GM12864 (cell line): ENCODE measurements at regions not wholly inside any gene's neighbourhood (a gene's known extent, or its start where the extent isn't known, plus 50 kb on each side); places are given as distances from the start of the nearest gene placed in this dataset.
"Not testable (repeated sequence)": the region's sequence is repeated elsewhere in the genome, so short reads cannot be mapped to it uniquely, and the experiment has no call there.

ENCODE experiments used
- DNase-seq: peaks from one replicate; pipeline ENCODE4 v3.0.0-alpha.2; 2011; ENCODE audit warnings: low read depth
- H3K4me3 ChIP-seq: 2 replicates; pipeline ENCODE4 v1.5.1; 2011; ENCODE audit warnings: mild to moderate bottlenecking, low read depth, low read length, control low read depth
- TF ChIP-seq, protein P1 (sequence below): IDR thresholded peaks from 2 replicates; pipeline ENCODE4 v1.5.1; 2011; ENCODE audit warnings: low read depth, mild to moderate bottlenecking, moderate library complexity, low read length, control low read depth, inconsistent platforms; ENCODE audit errors: missing control alignments

- H3K4me3 ChIP-seq, result no peak overlapping the region
- no peak for DNase-seq
- TF ChIP-seq, protein P1, sequence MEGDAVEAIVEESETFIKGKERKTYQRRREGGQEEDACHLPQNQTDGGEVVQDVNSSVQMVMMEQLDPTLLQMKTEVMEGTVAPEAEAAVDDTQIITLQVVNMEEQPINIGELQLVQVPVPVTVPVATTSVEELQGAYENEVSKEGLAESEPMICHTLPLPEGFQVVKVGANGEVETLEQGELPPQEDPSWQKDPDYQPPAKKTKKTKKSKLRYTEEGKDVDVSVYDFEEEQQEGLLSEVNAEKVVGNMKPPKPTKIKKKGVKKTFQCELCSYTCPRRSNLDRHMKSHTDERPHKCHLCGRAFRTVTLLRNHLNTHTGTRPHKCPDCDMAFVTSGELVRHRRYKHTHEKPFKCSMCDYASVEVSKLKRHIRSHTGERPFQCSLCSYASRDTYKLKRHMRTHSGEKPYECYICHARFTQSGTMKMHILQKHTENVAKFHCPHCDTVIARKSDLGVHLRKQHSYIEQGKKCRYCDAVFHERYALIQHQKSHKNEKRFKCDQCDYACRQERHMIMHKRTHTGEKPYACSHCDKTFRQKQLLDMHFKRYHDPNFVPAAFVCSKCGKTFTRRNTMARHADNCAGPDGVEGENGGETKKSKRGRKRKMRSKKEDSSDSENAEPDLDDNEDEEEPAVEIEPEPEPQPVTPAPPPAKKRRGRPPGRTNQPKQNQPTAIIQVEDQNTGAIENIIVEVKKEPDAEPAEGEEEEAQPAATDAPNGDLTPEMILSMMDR, result no peak
Measured at GRCh38 chr1:38775175-38775845, 84.3 kb downstream of the RRAGC start.

DNA sequence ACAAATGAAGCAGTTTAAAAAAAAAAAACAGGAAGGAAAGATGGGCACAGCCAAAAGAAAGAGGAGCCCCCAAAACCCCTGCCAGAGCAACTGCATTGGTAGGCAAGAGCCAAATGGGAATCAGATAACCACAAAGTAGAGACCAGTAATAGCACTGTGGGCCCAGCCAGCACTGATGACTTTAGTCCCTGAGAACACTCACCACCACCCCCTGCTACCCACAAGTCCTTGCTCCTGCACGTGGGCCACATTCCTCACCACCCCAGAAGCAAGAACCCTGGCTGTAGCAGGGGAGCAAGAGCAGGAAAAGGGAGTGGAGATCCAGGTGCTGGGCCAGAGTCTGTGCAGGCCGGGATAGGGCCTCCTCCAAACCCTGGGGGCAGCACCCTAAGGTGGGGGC lies 86.1 kb downstream of the RRAGC start:
- H3K4me3 ChIP-seq, result no peak overlapping the region
- DNase-seq, result no peak
- TF ChIP-seq, protein P1, result no peak

GRCh38 chr1:38772953-38773352 lies 86.6 kb downstream of the RRAGC start:
- no peak for DNase-seq
- TF ChIP-seq, protein P1, result no peak
- H3K4me3 ChIP-seq, result no peak overlapping the region

- TF ChIP-seq, protein P1, result no peak
- H3K4me3 ChIP-seq, result no peak overlapping the region
- no peak for DNase-seq
Measured at GRCh38 chr1:38772026-38772425, 87.5 kb downstream of the RRAGC start.

- not testable (repeated sequence) for H3K4me3 ChIP-seq, DNase-seq
Measured at GRCh38 chr1:38770516-38771173, 88.9 kb downstream of the RRAGC start.

- TF ChIP-seq, protein P1, result no peak
- DNase-seq, result no peak
- no peak overlapping the region for H3K4me3 ChIP-seq
Measured at GRCh38 chr1:38766125-38766524, 93.4 kb downstream of the RRAGC start.

GRCh38 chr1:38763121-38763520 lies 96.5 kb downstream of the RRAGC start:
- H3K4me3 ChIP-seq, result no peak overlapping the region
- DNase-seq, result no peak
- TF ChIP-seq, protein P1, result no peak
